IPS-20b (cell line): ENCODE measurements at regions not wholly inside any gene's neighbourhood (a gene's known extent, or its start where the extent isn't known, plus 50 kb on each side); places are given as distances from the start of the nearest gene placed in this dataset.

Experiments
- H3K27ac ChIP-seq: one replicate; pipeline ENCODE4 v1.5.1; 2013; ENCODE audit warnings: low read length
- H3K27me3 ChIP-seq: 2 replicates; pipeline ENCODE4 v1.6.1; 2013; ENCODE audit warnings: mild to moderate bottlenecking, low read length, inconsistent platforms; ENCODE audit not compliant: insufficient read depth
- H3K36me3 ChIP-seq: 2 replicates; pipeline ENCODE4 v1.6.1; 2013; ENCODE audit warnings: low read depth, mild to moderate bottlenecking, inconsistent platforms, low read length, moderate library complexity; ENCODE audit not compliant: insufficient read depth
- H3K4me1 ChIP-seq: 2 replicates; pipeline ENCODE4 v1.6.1; 2013; ENCODE audit warnings: mild to moderate bottlenecking, control low read depth, inconsistent platforms, low read length, moderate library complexity; ENCODE audit not compliant: insufficient read depth
- H3K4me3 ChIP-seq: 2 replicates; pipeline ENCODE4 v1.5.1; 2013; ENCODE audit warnings: mild to moderate bottlenecking, low read length, inconsistent platforms
- H3K9ac ChIP-seq: 2 replicates; pipeline ENCODE4 v1.6.1; 2013; ENCODE audit warnings: low read depth, mild to moderate bottlenecking, inconsistent platforms, low read length, moderate library complexity
- H3K9me3 ChIP-seq: 2 replicates; pipeline ENCODE4 v1.6.1; 2013; ENCODE audit warnings: mild to moderate bottlenecking, low read depth, low read length, inconsistent platforms; ENCODE audit not compliant: insufficient read depth

DNA sequence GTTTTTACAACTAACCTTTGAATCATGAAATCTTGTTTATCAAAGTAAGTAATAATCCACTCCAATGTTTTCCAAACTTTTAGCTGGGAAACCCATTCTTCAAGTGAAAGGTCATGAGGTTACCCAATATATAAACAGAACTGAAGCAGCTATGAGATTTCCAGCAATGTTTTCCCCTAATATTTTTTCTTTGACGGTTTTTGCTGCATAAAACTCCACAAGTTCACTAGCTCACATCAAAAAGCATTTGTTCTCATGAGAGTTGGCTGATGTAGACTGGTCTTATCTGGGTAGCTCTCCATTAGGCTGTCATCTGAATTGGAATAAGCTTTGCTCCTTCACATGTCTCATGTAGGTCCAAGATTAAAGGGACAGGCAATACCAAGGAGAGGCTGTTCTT, 241.2 kb upstream of the LRRC3B start:
- Histone ChIP-seq H3K9me3 (no peaks in the 10 kb centered on the region), H3K9ac (no peak overlapping the region), H3K4me1 (peaks cover 1% of the 10 kb centered on the region; the same call in 1 of the 2 replicates), H3K4me3 (no peak overlapping the region), H3K27me3 (no peaks in the 10 kb centered on the region), H3K36me3 (no peaks in the 10 kb centered on the region), H3K27ac (no peak overlapping the region)

DNA sequence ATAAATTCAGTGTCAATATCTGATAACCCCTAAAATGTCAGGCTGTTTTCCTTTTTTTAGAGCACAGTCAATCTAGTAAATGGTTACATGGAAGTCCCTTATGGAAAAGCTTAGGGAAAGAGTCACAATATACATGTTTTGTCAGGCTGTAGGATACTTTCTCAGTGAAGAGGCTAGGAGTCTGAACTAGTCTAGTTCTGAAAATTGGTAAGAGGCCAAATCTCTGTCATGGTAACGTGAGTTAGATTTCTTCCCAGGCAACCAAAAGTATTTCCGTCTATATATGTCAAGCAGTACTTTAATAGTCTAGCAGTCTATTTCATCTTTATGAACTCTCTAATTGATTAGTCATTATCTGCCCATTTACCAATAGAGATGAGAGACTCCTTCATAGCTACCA, 215.9 kb upstream of the LRRC3B start:
- no peak overlapping the region for H3K4me3 ChIP-seq
- peaks cover 4% of the 10 kb centered on the region for H3K4me1 ChIP-seq
- no peaks in the 10 kb centered on the region for H3K9me3 ChIP-seq
- H3K9ac ChIP-seq = no peak overlapping the region
- no peaks in the 10 kb centered on the region for H3K36me3 ChIP-seq
- no peak overlapping the region for H3K27ac ChIP-seq
- H3K27me3 ChIP-seq = no peaks in the 10 kb centered on the region

- H3K4me1 ChIP-seq = no peaks in the 10 kb centered on the region
- H3K4me3 ChIP-seq = no peak overlapping the region
- no peak overlapping the region for H3K9ac ChIP-seq
- no peaks in the 10 kb centered on the region for H3K27me3 ChIP-seq
- no peak overlapping the region for H3K27ac ChIP-seq
- H3K36me3 ChIP-seq = no peaks in the 10 kb centered on the region
- peaks cover 3% of the 10 kb centered on the region; the same call in 1 of the 2 replicates for H3K9me3 ChIP-seq
Observed at GRCh38 chr3:26418553-26418952, 204.0 kb upstream of the LRRC3B start.

DNA sequence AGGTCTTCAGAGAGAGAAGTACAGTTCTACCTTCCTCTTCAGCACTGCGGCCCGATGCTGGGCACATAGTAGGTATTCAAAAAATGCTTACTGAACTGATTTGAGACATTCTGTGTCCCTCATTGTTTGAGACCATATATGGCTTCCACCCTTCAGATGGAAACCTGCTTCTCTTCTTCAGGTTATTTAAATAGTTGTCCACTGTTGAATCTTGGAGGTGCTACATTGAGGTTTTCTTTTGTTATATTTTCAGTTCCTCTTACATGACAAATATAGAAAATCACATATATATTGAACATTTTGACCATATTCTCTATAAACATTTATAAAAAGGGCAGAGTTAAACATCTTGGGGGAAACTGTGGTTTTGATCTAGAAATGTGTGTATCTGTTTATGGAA, 200.2 kb upstream of the LRRC3B start:
- no peak overlapping the region for H3K27ac ChIP-seq
- H3K4me1 ChIP-seq = no peaks in the 10 kb centered on the region
- no peak overlapping the region for H3K9ac ChIP-seq
- H3K36me3 ChIP-seq = no peaks in the 10 kb centered on the region
- H3K27me3 ChIP-seq = no peaks in the 10 kb centered on the region
- no peaks in the 10 kb centered on the region for H3K9me3 ChIP-seq
- H3K4me3 ChIP-seq = no peak overlapping the region

DNA sequence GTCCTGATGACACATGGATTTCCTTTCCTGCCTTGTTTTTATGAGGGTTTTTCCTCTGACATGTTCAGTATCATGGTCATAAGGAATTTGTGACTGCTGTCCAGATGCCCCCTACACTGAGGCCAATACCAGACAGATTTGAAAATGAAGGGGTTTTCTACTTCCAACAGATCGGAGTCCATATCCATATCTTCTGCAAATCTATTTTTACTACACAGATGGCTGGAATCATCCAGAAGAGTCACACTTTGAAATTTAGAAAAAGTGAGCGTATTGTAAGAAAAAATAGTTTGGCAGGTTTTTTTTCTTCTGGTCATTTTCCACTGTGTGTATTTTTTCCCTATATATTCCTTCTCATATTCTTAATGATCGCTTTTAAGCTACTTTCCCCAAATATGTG, 197.5 kb upstream of the LRRC3B start:
- Histone ChIP-seq H3K9me3 (no peaks in the 10 kb centered on the region), H3K4me1 (no peaks in the 10 kb centered on the region), H3K27ac (no peak overlapping the region), H3K36me3 (no peaks in the 10 kb centered on the region), H3K27me3 (no peaks in the 10 kb centered on the region), H3K4me3 (no peak overlapping the region), H3K9ac (no peak overlapping the region)

DNA sequence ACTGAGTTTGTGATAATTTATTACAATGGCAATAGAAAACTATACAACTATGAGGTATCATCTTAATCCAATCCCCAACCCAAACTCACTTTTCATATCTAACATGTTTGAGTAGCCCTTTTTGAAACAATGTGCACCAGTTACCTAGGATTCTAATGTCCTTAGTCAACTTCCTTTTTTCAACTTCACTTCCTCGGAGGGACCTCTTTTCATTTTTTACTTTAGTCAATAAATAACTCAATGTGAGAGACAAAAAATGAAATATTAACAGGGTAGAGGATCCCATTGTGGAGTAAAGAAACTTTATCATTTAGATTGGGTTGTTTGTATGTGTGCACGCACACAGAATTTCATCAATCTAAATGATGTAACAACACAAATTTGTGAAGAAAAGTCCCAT, 193.6 kb upstream of the LRRC3B start:
- Histone ChIP-seq H3K36me3 (no peaks in the 10 kb centered on the region), H3K27me3 (no peaks in the 10 kb centered on the region), H3K9ac (no peak overlapping the region), H3K27ac (no peak overlapping the region), H3K4me1 (no peaks in the 10 kb centered on the region), H3K9me3 (no peaks in the 10 kb centered on the region), H3K4me3 (no peak overlapping the region)

- Histone ChIP-seq H3K9ac (no peak overlapping the region), H3K4me1 (no peaks in the 10 kb centered on the region), H3K27ac (no peak overlapping the region), H3K36me3 (no peaks in the 10 kb centered on the region), H3K9me3 (no peaks in the 10 kb centered on the region), H3K27me3 (no peaks in the 10 kb centered on the region), H3K4me3 (no peak overlapping the region)
Observed at GRCh38 chr3:26437678-26438077, 184.9 kb upstream of the LRRC3B start.

GRCh38 chr3:26438325-26438940, 184.1 kb upstream of the LRRC3B start:
- no peak overlapping the region for H3K27ac ChIP-seq
- H3K36me3 ChIP-seq = no peaks in the 10 kb centered on the region
- H3K4me3 ChIP-seq = no peak overlapping the region
- H3K9me3 ChIP-seq = no peaks in the 10 kb centered on the region
- H3K4me1 ChIP-seq = no peaks in the 10 kb centered on the region
- no peak overlapping the region for H3K9ac ChIP-seq
- no peaks in the 10 kb centered on the region for H3K27me3 ChIP-seq

DNA sequence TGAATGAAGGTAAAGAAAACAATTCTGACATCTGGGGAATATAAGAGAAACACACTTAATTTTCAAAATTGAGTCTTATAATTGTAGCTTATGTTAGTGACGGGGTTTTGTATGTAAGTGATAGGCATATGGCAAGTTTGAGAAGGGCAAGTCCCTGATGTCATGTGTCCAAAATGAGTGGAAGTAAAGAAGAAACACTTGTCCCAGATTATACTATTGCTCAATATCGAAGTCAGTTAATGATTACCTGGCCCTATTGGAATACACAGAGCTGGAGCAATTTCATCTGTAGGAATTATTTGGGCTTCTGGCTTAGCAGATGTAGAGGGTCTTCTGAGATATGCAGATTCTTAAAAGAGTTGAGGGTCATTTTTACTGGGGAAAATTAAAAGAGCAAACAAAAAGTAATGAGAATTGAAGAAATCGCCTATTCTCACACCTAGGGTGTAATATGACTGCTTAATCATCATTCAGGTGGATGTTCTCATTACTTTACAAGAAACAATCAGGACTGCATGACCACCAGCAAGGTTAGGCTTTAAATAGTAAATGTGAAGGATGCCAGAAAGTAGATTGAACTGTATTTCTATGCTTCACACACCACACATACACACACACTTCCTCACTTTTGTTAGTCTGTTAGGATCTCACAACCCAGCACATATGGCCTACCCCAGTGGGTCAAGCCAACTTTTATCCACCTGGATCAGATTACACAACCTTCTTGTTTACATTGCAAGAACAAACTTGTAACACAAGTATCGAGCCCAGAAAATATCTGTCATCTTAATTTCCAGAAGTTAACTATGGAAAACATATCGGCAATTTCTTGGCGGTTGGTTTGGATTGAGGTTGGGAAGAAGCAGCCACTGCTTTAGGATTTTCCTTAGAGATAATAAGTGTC, 183.3 kb upstream of the LRRC3B start:
- no peak overlapping the region for H3K27ac ChIP-seq
- H3K4me1 ChIP-seq = no peaks in the 10 kb centered on the region
- no peak overlapping the region for H3K4me3 ChIP-seq
- no peaks in the 10 kb centered on the region for H3K36me3 ChIP-seq
- no peaks in the 10 kb centered on the region for H3K9me3 ChIP-seq
- no peak overlapping the region for H3K9ac ChIP-seq
- no peaks in the 10 kb centered on the region for H3K27me3 ChIP-seq

DNA sequence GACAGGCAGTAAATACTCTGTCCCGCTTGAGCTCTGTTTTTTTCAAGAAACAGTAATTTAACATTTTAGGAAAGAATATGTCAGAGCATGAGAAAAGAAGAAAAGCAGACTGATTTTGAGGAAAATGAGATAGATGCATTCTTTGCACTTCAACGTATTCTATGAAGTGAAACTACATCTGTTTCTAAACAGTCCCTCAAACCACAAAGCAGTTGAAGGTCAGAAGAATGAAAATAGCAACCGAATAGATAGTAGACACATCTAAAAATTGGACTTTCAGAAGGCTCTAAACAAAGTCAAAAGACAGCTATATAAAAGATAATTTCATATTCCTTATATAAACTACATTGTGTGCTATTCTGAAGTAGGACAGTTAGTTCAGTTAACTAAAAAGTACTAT, 172.6 kb upstream of the LRRC3B start:
- no peaks in the 10 kb centered on the region for H3K36me3 ChIP-seq
- H3K4me3 ChIP-seq = no peak overlapping the region
- no peaks in the 10 kb centered on the region for H3K4me1 ChIP-seq
- no peaks in the 10 kb centered on the region for H3K9me3 ChIP-seq
- no peak overlapping the region for H3K27ac ChIP-seq
- H3K9ac ChIP-seq = no peak overlapping the region
- no peaks in the 10 kb centered on the region for H3K27me3 ChIP-seq

GRCh38 chr3:26452363-26452762, 170.2 kb upstream of the LRRC3B start:
- H3K9ac ChIP-seq = no peak overlapping the region
- H3K27me3 ChIP-seq = no peaks in the 10 kb centered on the region
- no peaks in the 10 kb centered on the region for H3K36me3 ChIP-seq
- no peaks in the 10 kb centered on the region for H3K9me3 ChIP-seq
- no peak overlapping the region for H3K27ac ChIP-seq
- H3K4me3 ChIP-seq = no peak overlapping the region
- H3K4me1 ChIP-seq = no peaks in the 10 kb centered on the region

GRCh38 chr3:26460985-26461384, 161.6 kb upstream of the LRRC3B start:
- Histone ChIP-seq H3K27ac (no peak overlapping the region), H3K36me3 (no peaks in the 10 kb centered on the region), H3K4me3 (no peak overlapping the region), H3K9ac (no peak overlapping the region), H3K27me3 (no peaks in the 10 kb centered on the region), H3K9me3 (no peaks in the 10 kb centered on the region), H3K4me1 (no peaks in the 10 kb centered on the region)
